ENCODE measurements at regions not wholly inside any gene's neighbourhood (a gene's known extent, or its start where the extent isn't known, plus 50 kb on each side); places are given as distances from the start of the nearest gene placed in this dataset.
A peak's percentile ranks its signal among the peaks of the same experiment; 100 is the strongest.
"Not testable (repeated sequence)": the region's sequence is repeated elsewhere in the genome, so short reads cannot be mapped to it uniquely, and the experiment has no call there.

- no peak for DNase-seq
Measured at GRCh38 chr3:177609613-177610012, 412.3 kb upstream of the TBL1XR1 start.

DNA sequence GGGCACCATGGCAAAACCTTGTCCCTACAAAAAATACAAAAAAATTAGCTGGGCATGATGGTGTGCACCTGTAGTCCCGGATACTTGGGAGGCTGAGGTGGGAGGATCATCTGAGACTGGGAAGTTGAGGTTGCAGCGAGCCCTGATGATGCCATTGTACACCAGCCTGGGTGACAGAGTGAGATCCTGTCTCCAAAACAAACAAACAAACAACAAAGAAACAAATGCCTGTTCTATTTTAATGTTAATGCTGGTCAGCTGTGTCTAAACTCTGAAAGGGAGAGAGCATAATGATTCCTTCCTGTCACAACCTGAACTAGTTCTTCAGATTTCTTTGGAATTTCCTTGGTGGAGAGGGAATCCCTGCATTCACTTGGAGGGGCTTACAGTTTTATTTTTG lies 413.0 kb upstream of the TBL1XR1 start:
- DNase-seq, result no peak

GRCh38 chr3:177610686-177611633 lies 413.7 kb upstream of the TBL1XR1 start:
- peak; percentile 91 for DNase-seq

DNA sequence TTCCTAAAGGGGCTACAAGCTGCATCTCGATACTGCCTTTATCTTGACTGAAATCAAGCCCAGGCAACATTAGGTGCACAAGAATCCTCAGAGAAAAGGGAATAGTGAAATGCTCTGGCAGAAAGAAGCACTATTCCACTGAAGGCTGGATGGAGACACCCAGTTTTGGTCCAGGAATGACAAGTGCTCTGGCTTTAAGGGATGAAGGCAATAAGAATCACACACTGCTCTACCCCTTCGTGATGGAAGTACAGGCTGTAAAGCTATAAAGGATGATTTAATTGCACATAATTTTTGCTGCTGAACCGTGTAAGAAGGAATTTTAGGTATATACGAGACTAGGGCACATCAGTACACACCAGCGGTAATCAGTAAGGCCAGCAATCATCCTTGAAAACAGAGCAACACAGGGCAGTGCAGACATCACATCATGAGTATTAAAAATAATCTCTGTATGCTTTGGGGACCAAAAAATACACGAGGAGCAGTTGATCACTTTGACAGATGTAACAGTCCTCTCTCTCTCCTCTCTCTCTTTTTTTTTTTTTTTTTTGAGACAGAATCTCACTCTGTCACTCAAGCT lies 414.6 kb upstream of the TBL1XR1 start:
- no peak for DNase-seq

DNA sequence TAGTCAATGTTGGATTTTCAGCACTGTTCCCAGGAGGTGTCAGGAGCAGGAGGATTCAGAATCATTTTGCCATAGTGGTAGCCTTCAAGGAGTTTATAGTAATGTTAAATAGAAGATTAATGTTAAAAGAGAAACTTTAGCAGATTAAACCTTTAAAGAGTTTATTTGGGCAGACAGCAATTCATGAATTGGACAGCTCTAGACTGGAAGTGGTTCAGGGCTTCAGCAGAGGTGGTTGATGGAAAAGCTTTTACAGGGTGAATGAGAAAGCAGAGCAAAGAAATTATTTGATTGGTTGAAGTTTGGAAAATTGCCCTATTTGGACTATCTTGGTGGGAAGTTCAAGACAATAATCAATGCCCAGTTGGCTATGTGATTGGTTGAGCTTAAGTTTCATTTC lies 416.6 kb upstream of the TBL1XR1 start:
- DNase-seq, result no peak

GRCh38 chr3:177615015-177615414 lies 417.7 kb upstream of the TBL1XR1 start:
- DNase-seq, result no peak

GRCh38 chr3:177618873-177619733 lies 421.8 kb upstream of the TBL1XR1 start:
- DNase-seq, result no peak

GRCh38 chr3:177620073-177620472 lies 422.8 kb upstream of the TBL1XR1 start:
- DNase-seq, result no peak

DNA sequence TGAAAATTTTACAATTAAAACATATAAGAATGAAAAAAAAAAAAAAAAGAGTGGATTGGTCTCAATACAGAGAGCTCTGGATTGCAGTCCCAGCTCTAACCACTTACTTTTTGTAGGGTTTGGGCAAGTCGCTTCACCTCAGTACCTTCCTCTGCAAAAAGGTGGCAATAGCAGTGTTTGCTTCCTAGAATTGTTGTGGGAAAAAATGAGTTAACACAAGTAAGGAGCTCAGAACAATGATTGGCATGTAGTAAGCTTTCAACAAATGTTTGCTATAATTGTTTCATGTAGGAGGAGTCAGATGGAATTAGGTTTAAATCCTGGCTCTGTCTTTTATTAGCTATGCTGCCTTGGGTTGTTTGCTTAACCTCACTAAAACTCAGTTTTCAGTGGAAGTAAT lies 425.2 kb upstream of the TBL1XR1 start:
- no peak for DNase-seq

GRCh38 chr3:177622982-177623617 lies 425.8 kb upstream of the TBL1XR1 start:
- DNase-seq, result no peak

- no peak for DNase-seq
Measured at GRCh38 chr3:177624528-177625495, 427.5 kb upstream of the TBL1XR1 start.

DNA sequence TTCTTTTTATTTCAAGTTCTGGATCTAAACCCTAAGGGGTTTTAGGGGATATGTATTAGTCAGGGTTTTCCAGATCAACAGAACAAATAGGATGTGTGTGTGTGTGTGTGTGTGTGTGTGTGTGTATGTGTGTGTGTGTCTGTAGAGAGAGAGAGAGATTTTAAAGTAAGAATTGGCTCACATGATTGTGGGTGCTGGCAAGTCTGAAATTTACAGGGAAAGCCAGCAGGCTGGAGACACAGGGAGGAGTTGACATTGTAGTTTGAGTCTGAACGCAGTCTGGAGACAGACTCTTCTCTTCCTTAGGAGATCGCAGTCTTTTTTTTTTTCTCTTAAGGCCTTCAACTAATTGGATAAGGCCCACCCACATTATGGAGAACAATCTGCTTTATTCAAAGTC lies 428.8 kb upstream of the TBL1XR1 start:
- no peak for DNase-seq

GRCh38 chr3:177628095-177628719 lies 430.9 kb upstream of the TBL1XR1 start:
- DNase-seq, result not testable (repeated sequence)

GRCh38 chr3:177629276-177629675 lies 432.0 kb upstream of the TBL1XR1 start:
- no peak for DNase-seq

GRCh38 chr3:177633671-177634207 lies 436.5 kb upstream of the TBL1XR1 start:
- DNase-seq, result no peak

- DNase-seq, result not testable (repeated sequence)
Measured at GRCh38 chr3:177635601-177636106, 438.4 kb upstream of the TBL1XR1 start.

- DNase-seq, result no peak
Measured at GRCh38 chr3:177640319-177640965, 443.2 kb upstream of the TBL1XR1 start.

DNA sequence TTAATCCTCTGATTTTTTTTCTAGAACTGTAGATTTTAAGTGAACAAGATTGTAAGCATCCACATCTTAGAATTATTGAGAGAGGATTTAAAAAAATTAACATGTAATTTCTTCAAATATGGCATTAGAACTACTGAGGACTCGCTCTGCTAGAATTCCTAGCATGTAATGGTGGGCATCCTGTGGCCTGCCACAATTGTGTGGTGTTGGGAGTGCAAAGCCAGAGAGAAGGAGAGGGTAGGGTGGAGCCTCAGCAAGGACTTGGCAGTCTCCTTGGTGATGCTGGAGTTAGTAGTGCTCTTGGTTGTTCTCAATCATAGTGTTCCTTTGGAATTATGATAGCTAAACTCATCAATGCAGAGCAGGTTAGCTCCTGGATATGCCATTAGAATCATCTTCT lies 443.9 kb upstream of the TBL1XR1 start:
- no peak for DNase-seq

DNA sequence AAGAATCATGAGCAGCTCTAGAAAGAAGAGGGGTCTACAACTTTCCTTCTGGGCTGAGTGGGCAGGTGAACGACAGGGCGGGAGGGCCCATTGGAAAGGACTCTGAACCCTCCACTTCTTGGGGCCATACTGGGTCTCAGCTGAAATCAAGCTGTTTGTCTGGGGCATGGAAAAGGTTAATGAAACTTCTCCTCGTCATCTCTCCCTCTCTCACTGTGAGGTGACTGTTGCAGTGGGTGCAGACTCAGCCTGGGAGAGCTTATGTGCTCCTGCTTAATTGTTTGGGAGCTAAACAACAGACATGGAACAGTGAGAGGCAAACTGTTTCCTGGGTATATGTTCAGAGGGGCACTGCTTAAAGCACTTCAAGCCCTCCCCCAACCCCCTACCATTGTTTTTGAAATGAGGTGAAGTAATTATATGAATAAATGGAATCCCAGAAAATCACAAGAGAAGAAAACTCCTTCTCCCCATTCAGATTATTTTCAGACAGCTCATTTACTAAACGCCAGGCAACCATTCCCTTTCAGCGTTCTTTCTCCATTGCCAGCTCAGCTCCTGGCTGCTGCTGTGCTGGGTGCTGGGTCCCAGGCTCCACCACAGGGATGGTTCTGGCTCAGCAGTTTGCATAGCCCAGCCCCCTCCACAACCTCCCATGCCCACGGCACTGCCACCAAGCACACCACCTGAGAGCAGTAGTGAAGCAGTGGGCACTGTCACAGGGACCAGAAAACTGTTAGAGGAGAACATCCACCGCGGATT lies 444.9 kb upstream of the TBL1XR1 start:
- no peak for DNase-seq

DNA sequence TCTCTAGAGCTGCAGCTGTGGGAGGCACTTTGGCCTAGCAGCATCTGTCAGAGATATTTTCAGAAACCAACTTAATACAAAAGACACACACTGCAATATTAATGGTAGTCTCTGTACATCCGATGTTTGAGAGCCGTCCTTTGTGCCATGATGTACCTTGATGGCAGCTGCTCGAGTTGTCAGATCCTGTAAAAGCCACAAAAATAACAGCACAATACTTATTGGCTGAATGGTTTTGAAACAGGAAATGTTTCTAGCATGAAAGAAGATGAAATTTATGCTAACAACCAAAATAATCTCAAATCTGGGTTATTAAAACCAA lies 445.5 kb upstream of the TBL1XR1 start:
- no peak for DNase-seq

Data from NCI-H1048 (cell line).